Erythroblast (primary cell): ENCODE measurements at regions not wholly inside any gene's neighbourhood (a gene's known extent, or its start where the extent isn't known, plus 50 kb on each side); places are given as distances from the start of the nearest gene placed in this dataset.
"Not testable (repeated sequence)": the region's sequence is repeated elsewhere in the genome, so short reads cannot be mapped to it uniquely, and the experiment has no call there.

Experiments used
- DNase-seq, 2 experiments: peaks; one replicate each; lab custom pipeline; 2025; lab: John Stamatoyannopoulos, UW
- GATA1 ChIP-seq: IDR thresholded peaks from 2 replicates; pipeline ENCODE4 v1.6.1; 2011; ENCODE audit warnings: low read depth, mild to moderate bottlenecking, control low read depth, low read length, moderate library complexity
- POLR2A ChIP-seq: IDR thresholded peaks from 2 replicates; pipeline ENCODE4 v1.6.1; 2011; ENCODE audit warnings: mild to moderate bottlenecking, low read length

DNA sequence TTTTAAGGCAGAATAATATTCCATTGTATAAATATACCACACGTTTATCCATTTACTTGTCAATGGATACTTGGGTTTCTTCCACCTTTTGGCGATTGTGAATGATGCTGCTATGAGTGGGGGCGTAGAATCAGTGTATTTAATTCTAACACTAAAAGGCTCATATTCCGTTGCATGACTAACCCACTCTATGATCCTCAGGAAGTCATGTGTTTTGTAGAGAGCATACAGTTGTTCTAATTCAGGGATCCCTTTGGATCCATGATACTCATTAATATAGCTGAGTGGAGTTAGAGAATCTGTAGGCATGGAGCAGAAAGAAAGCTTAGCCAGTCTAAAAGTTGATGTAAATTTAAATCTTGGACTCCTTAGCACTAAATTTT, 74.2 kb upstream of the TMEM170B start:
- no peak for DNase-seq
- TF ChIP-seq POLR2A: no peak

DNA sequence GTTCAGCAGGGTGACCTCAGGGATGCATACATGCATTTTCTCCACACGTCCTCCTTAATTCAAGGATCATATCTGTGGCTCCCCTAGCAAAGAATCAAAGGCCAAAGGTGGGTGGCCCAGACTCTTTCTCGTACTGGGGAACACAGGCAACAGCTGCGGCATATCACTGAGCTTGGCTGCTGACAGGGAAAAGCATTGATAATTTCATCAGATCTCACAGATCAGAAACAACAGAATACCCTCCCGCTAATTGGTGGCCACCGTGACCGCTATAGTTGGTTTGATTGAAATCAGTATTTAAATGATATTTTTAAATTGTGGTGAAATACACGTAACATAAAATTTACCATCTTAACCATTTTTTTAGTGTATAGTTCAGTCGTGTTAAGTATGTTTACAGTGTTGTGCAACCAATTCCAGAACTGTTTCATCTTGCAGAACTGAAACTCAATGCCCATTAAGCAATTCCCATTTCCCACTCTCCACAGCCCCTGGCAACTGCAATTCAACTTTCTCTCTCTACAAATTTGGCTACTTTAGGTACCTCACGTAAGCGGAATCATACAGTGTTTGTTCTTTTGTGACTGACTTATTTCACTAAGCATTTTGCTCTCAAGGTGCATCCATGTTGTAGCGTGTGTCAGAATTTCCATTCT, 74.7 kb upstream of the TMEM170B start:
- TF ChIP-seq POLR2A (no peak), GATA1 (no peak)
- DNase-seq: no peak

- TF ChIP-seq POLR2A (no peak), GATA1 (no peak)
- DNase-seq: no peak
Measured at GRCh38 chr6:11460837-11461661, 76.5 kb upstream of the TMEM170B start.

- no peak for DNase-seq
Measured at GRCh38 chr6:11460001-11460668, 77.4 kb upstream of the TMEM170B start.

DNA sequence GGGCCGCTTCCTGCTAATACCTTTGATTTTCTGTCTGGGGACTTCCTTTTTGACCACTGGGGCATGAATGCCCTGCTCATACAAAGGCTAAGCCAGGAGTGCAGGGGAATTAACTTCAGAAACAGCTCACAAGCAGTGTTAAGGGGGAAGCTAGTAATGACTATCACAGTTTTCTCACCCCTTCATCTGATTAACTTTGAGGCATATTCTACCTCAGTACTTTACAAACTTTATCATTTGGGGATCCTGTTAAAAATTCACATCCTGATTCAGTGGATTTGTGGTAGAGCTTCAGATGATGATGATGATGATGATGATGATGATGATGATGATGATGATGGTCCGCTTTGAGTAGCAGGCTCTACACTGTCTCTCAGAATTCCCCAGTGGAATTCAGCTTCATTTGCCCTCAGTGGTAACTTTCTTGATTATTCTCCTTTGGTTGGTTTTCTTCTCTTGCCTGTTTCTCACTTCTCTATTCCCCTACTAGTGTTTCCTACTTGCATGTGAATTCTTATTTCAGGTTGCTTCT, 78.4 kb upstream of the TMEM170B start:
- no peak for DNase-seq
- TF ChIP-seq GATA1: no peak
- no peak for TF ChIP-seq POLR2A

More at GRCh38 chr6:11460001-11460668, 77.4 kb upstream of the TMEM170B start:
- TF ChIP-seq GATA1: no peak
- TF ChIP-seq POLR2A: no peak

DNA sequence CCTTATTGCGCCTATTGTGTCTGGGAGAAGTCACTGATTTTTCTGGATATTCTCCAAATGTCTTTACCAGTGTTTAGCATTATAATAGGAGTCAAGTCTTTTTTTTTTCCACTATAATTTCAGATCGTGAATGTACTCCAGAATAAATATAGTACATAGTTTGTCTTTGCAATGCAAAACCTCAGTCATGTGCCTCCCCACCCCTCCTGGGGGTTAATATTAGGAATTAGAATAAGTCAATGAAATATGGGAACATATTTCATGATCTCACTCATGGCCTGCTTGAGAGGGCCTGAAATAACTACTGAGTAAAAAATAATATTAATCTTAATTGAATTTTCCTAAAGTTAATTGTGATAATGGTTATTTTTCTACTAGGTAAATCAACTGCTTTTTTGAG, 79.0 kb upstream of the TMEM170B start:
- no peak for DNase-seq
- TF ChIP-seq GATA1 (no peak), POLR2A (no peak)

DNA sequence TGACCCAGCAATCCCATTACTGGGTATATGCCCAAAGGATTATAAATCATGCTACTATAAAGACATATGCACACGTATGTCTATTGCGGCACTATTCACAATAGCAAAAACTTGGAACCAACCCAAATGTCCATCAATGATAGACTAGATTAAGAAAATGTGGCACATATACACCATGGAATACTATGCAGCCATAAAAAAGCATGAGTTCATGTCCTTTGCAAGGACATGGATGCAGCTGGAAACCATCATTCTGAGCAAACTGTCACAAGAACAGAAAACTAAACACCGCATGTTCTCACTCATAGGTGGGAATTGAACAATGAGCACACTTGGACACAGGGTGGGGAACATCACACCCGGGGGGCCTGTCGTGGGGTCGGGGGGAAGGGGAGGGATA, 80.1 kb upstream of the TMEM170B start:
- DNase-seq: not testable (repeated sequence)

DNA sequence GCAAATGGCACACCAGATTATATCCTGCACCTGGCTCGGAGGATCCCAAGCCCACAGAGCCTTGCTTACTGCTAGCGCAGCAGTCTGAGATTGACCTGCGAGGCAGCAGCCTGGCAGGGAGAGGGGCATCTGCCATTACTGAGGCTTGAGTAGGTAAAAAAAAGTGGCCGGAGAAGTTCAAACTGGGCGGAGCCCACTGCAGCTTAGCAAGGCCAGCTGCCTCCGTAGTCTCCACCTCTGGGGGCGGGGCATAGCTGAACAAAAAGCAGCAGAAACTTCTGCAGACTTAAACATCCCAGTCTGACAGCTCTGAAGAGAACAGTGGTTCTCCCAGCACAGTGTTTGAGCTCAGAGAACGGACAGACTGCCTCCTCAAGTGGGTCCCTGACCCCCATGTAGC, 85.4 kb upstream of the TMEM170B start:
- not testable (repeated sequence) for DNase-seq

- DNase-seq: no peak
- TF ChIP-seq POLR2A (no peak), GATA1 (no peak)
Measured at GRCh38 chr6:11450037-11450436, 87.5 kb upstream of the TMEM170B start.

- TF ChIP-seq GATA1 (no peak), POLR2A (no peak)
- no peak for DNase-seq
Measured at GRCh38 chr6:11449408-11449807, 88.1 kb upstream of the TMEM170B start.

- DNase-seq: no peak
- no peak for TF ChIP-seq GATA1
Measured at GRCh38 chr6:11448038-11448437, 89.5 kb upstream of the TMEM170B start.

GRCh38 chr6:11447265-11447664, 90.3 kb upstream of the TMEM170B start:
- TF ChIP-seq POLR2A (no peak), GATA1 (no peak)
- DNase-seq: no peak

GRCh38 chr6:11445146-11445545, 92.4 kb upstream of the TMEM170B start:
- no peak for DNase-seq
- TF ChIP-seq POLR2A: no peak

DNA sequence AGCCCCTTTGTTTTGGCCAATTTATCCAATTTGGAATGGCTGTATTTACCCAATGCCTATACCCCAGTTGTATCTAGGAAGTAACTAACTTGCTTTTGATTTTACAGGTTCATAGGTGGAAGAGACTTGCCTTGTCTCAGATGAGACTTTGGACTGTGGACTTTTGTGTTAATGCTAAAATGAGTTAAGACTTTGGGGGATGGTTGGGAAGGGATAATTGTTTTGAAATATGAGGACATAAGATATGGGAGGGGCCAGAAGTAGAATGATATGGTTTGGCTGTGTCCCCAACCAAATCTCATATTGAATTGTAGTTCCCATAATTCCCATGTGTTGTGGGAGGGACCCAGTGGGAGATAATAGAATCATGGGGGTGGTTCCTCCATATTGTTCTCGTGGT, 94.4 kb upstream of the TMEM170B start:
- not testable (repeated sequence) for DNase-seq
